HCT116 (cell line): ENCODE measurements at regions not wholly inside any gene's neighbourhood (a gene's known extent, or its start where the extent isn't known, plus 50 kb on each side); places are given as distances from the start of the nearest gene placed in this dataset.

ENCODE experiments used
- ATAC-seq: fragments of 200-7000 bp; cut with Tn5 transposase; 2 replicates; pipeline ENCODE4 v1.9.1; 2020; ENCODE audit warnings: mild to moderate bottlenecking, moderate library complexity
- BruUV-seq: library from RNA; stranded (reverse); fragments of 400-500 nt; replicated peaks from 2 replicates; lab custom pipeline; 2021; lab: Mats Ljungman, UMichigan
- CTCF ChIA-PET: fragments of 300-600 bp; sonication (Branson Sonifier 250); formaldehyde crosslinking; loops from one replicate; lab custom pipeline; 2021; ENCODE audit warnings: antibody characterized with exemption; lab: Charles Lee
- POLR2A ChIA-PET: fragments of 300-600, 350-600 bp; sonication (Branson Sonifier 250); formaldehyde crosslinking; loops from one replicate; lab custom pipeline; 2021; ENCODE audit warnings: antibody characterized with exemption; lab: Charles Lee
- RAD21 ChIA-PET, 2 experiments: fragments of 300-600 bp; sonication (Branson Sonifier 250); formaldehyde crosslinking; loops; one replicate each; lab custom pipeline; 2023; ENCODE audit warnings: low total read pairs in 2 of 2; ENCODE audit not compliant: uncharacterized antibody in 2 of 2, unreplicated experiment in 2 of 2, low non-redundant PET in 1 of 2; lab: Charles Lee
- DNase-seq: peaks from one replicate; pipeline ENCODE4 v3.0.0-alpha.2; 2010; ENCODE audit warnings: low read depth, low spot score
- H2AFZ ChIP-seq: fragments of 200-600 bp; shearing (Covaris generic), sonication (generic); 2 replicates; pipeline ENCODE4 v1.6.1; 2017; ENCODE audit warnings: low read depth, mixed run types, mixed read lengths, antibody characterized with exemption, low read length; ENCODE audit not compliant: poor library complexity, severe bottlenecking
- H3K27ac ChIP-seq: 2 replicates; pipeline ENCODE4 v1.5.1; 2012; ENCODE audit warnings: low read depth, low read length
- H3K27me3 ChIP-seq: fragments of 200-600 bp; sonication (generic); 2 replicates; pipeline ENCODE4 v1.6.1; 2016; ENCODE audit warnings: mixed run types, low read length, mixed read lengths; ENCODE audit not compliant: insufficient read depth
- H3K36me3 ChIP-seq, 2 experiments: fragments of 200-500 bp in 1 of 2; fragments of 200-600 bp in 1 of 2; sonication (Bioruptor generic) in 1 of 2; sonication (generic) in 1 of 2; 2 replicates each; pipeline versions ENCODE4 v1.5.1 to v1.6.1; 2014 to 2016; ENCODE audit warnings: low read length in 2 of 2, inconsistent platforms in 1 of 2, mixed read lengths in 1 of 2, mixed run types in 1 of 2; ENCODE audit not compliant: insufficient read depth in 2 of 2, control insufficient read depth in 1 of 2
- H3K4me1 ChIP-seq, 2 experiments: fragments of 200-600 bp in 1 of 2; sonication (generic) in 1 of 2; 2 replicates each; pipeline versions ENCODE4 v1.5.1 to v1.6.1; 2012 to 2017; ENCODE audit warnings: low read length in 2 of 2, inconsistent platforms in 1 of 2, mild to moderate bottlenecking in 1 of 2, mixed read lengths in 1 of 2, mixed run types in 1 of 2, moderate library complexity in 1 of 2; ENCODE audit not compliant: insufficient read depth in 2 of 2, control insufficient read depth in 1 of 2
- H3K4me2 ChIP-seq: fragments of 200-600 bp; sonication (generic); 2 replicates; pipeline ENCODE4 v1.6.1; 2017; ENCODE audit warnings: mixed run types, low read length, mixed read lengths
- H3K4me3 ChIP-seq, 2 experiments: fragments of 200-600 bp in 1 of 2; sonication (generic) in 1 of 2; replicated peaks in 1 of 2; 2 replicates each; pipeline ENCODE4 v1.5.1; 2011 to 2016; ENCODE audit warnings: low read length in 2 of 2, control low read depth in 1 of 2, low read depth in 1 of 2, mild to moderate bottlenecking in 1 of 2, mixed read lengths in 1 of 2, mixed run types in 1 of 2
- H3K79me2 ChIP-seq: fragments of 200-600 bp; sonication (generic); 2 replicates; pipeline ENCODE4 v1.6.1; 2017; ENCODE audit warnings: mild to moderate bottlenecking, mixed run types, low read length, moderate library complexity, mixed read lengths; ENCODE audit not compliant: insufficient read depth
- H3K9ac ChIP-seq: fragments of 200-600 bp; sonication (generic); 2 replicates; pipeline ENCODE4 v1.6.1; 2016; ENCODE audit warnings: low read length, mixed read lengths
- H3K9me2 ChIP-seq: fragments of 200-600 bp; sonication (generic), shearing (Covaris generic); 2 replicates; pipeline ENCODE4 v1.6.1; 2017; ENCODE audit warnings: mixed run types, mild to moderate bottlenecking, moderate library complexity; ENCODE audit not compliant: insufficient read depth
- H3K9me3 ChIP-seq, 2 experiments: fragments of 200-500 bp in 1 of 2; fragments of 200-600 bp in 1 of 2; sonication (Bioruptor generic) in 1 of 2; sonication (generic) in 1 of 2; 2 replicates each; pipeline ENCODE4 v1.6.1; 2014 to 2017; ENCODE audit warnings: low read length in 2 of 2, mixed read lengths in 2 of 2, inconsistent platforms in 1 of 2, low read depth in 1 of 2, mild to moderate bottlenecking in 1 of 2, mixed run types in 1 of 2, moderate library complexity in 1 of 2; ENCODE audit not compliant: control insufficient read depth in 1 of 2, insufficient read depth in 1 of 2
- H4K20me1 ChIP-seq: fragments of 200-600 bp; sonication (generic), shearing (Covaris generic); 2 replicates; pipeline ENCODE4 v1.6.1; 2017; ENCODE audit warnings: mixed run types, mild to moderate bottlenecking, moderate library complexity; ENCODE audit not compliant: insufficient read depth
- CBX3 ChIP-seq: IDR thresholded peaks from 2 replicates; pipeline ENCODE4 v1.6.1; 2012; ENCODE audit warnings: low read depth
- CEBPB ChIP-seq: IDR thresholded peaks from 2 replicates; pipeline ENCODE4 v1.6.1; 2012; ENCODE audit warnings: low read depth
- EGR1 ChIP-seq: IDR thresholded peaks from 2 replicates; pipeline ENCODE4 v1.6.1; 2012; ENCODE audit warnings: low read depth
- EZH2phosphoT487 ChIP-seq: fragments of 200-600 bp; IDR thresholded peaks from 2 replicates; pipeline ENCODE4 v1.6.1; 2018; ENCODE audit warnings: antibody characterized with exemption, borderline replicate concordance
- FOSL1 ChIP-seq: IDR thresholded peaks from 2 replicates; pipeline ENCODE4 v1.6.1; 2012; ENCODE audit warnings: low read depth
- JUND ChIP-seq: IDR thresholded peaks from 2 replicates; pipeline ENCODE4 v1.6.1; 2012
- REST ChIP-seq: IDR thresholded peaks from 2 replicates; pipeline ENCODE4 v1.6.1; 2012; ENCODE audit warnings: low read depth
- SIN3A ChIP-seq: IDR thresholded peaks from 2 replicates; pipeline ENCODE4 v1.6.1; 2012; ENCODE audit warnings: low read depth
- SP1 ChIP-seq: IDR thresholded peaks from 2 replicates; pipeline ENCODE4 v1.6.1; 2012; ENCODE audit warnings: low read depth
- SRF ChIP-seq: IDR thresholded peaks from 2 replicates; pipeline ENCODE4 v1.6.1; 2012; ENCODE audit warnings: low read depth
- TCF7L2 ChIP-seq: IDR thresholded peaks from 2 replicates; pipeline ENCODE4 v1.7.0; 2011; ENCODE audit warnings: borderline replicate concordance, inconsistent platforms; ENCODE audit not compliant: insufficient read depth, insufficient read length; ENCODE audit errors: extremely low read depth
- ZFX ChIP-seq: fragments of 450-650 bp; IDR thresholded peaks from 2 replicates; pipeline ENCODE4 v1.6.1; 2017
- ZNF274 ChIP-seq: fragments of 200-500 bp; sonication (Bioruptor generic); IDR thresholded peaks from 2 replicates; pipeline ENCODE4 v1.6.1; 2014; ENCODE audit warnings: mild to moderate bottlenecking, low read depth, low read length, inconsistent platforms
- intact Hi-C: fragments of 100-400 bp; cut with micrococcal nuclease; formaldehyde crosslinking; loops from 2 replicates; pipeline ENCODE4 v1.10.0; 2022

GRCh38 chr11:92311616-92312449 lies 87.2 kb downstream of the FAT3 start:
- H2AFZ ChIP-seq: no peak overlapping the region
- H3K9ac ChIP-seq: no peak overlapping the region
- H4K20me1 ChIP-seq: no peaks in the 10 kb centered on the region
- ATAC-seq: no peak
- H3K9me2 ChIP-seq: no peaks in the 10 kb centered on the region
- no peak overlapping the region for H3K4me2 ChIP-seq
- ChIA-PET POLR2A (no interaction called here), CTCF (no interaction called here), RAD21 (no interaction called here)
- H3K79me2 ChIP-seq: no peaks in the 10 kb centered on the region
- H3K27ac ChIP-seq: no peak overlapping the region
- no peaks in the 10 kb centered on the region for H3K36me3 ChIP-seq
- no peaks in the 10 kb centered on the region for H3K4me1 ChIP-seq
- TF ChIP-seq SRF: no peak
- TF ChIP-seq TCF7L2: no peak
- TF ChIP-seq SP1: no peak
- no peak for TF ChIP-seq EZH2phosphoT487
- H3K27me3 ChIP-seq: no peaks in the 10 kb centered on the region
- H3K9me3 ChIP-seq: peaks cover 8 to 14% of the 10 kb centered on the region in 2 experiments; a peak in 2 of 4 replicates
- no TSS peak for BruUV-seq
- no peak overlapping the region for H3K4me3 ChIP-seq
- intact Hi-C loops: no loop called here
- DNase-seq: no peak

- Histone ChIP-seq H4K20me1 (no peaks in the 10 kb centered on the region), H3K79me2 (no peaks in the 10 kb centered on the region), H3K9ac (no peak overlapping the region), H3K4me3 (no peak overlapping the region), H3K9me3 (peaks cover 10 to 11% of the 10 kb centered on the region in 2 experiments; a peak in 2 of 4 replicates), H3K4me1 (no peaks in the 10 kb centered on the region), H3K27ac (no peak overlapping the region), H3K4me2 (no peak overlapping the region), H3K9me2 (no peaks in the 10 kb centered on the region), H3K27me3 (no peaks in the 10 kb centered on the region), H3K36me3 (no peaks in the 10 kb centered on the region), H2AFZ (no peak overlapping the region)
- no TSS peak for BruUV-seq
- no peak for DNase-seq
- no peak for ATAC-seq
- ChIA-PET RAD21 (no interaction called here), CTCF (no interaction called here), POLR2A (no interaction called here)
- intact Hi-C loops: no loop called here
- TF ChIP-seq JUND (no peak), EGR1 (no peak), CBX3 (no peak), ZFX (no peak), REST (no peak), SIN3A (no peak), FOSL1 (no peak), ZNF274 (no peak), SRF (no peak), CEBPB (no peak)
Observed at GRCh38 chr11:92313784-92314183, 89.2 kb downstream of the FAT3 start.
